Ascending aorta (tissue), 2 donors: ENCODE measurements at regions not wholly inside any gene's neighbourhood (a gene's known extent, or its start where the extent isn't known, plus 50 kb on each side); places are given as distances from the start of the nearest gene placed in this dataset.

Experiments used
- DNase-seq, 2 donors: peaks; one replicate each; pipeline ENCODE4 v3.0.0-alpha.2; 2019; ENCODE audit warnings: low spot score in 2 of 2
- H3K27ac ChIP-seq, 2 donors: fragments of 200-600 bp; sonication (generic); one replicate each; pipeline ENCODE4 v1.5.1; 2016 to 2017; ENCODE audit warnings: mild to moderate bottlenecking in 1 of 2
- H3K27me3 ChIP-seq: fragments of 200-600 bp; sonication (generic); one replicate; pipeline ENCODE4 v1.5.1; 2017
- H3K36me3 ChIP-seq, 2 donors: fragments of 200-600 bp; sonication (generic); one replicate each; pipeline ENCODE4 v1.5.1; 2016
- H3K4me1 ChIP-seq, 2 donors: fragments of 200-600 bp; sonication (generic); one replicate each; pipeline ENCODE4 v1.5.1; 2016 to 2017; ENCODE audit warnings: mild to moderate bottlenecking in 1 of 2
- H3K4me3 ChIP-seq, 2 donors: fragments of 200-600 bp; sonication (generic); one replicate each; pipeline ENCODE4 v1.5.1; 2016 to 2017; ENCODE audit warnings: mild to moderate bottlenecking in 1 of 2
- H3K9me3 ChIP-seq, 2 donors: fragments of 200-600 bp; sonication (generic); one replicate each; pipeline ENCODE4 v1.5.1; 2016
- CTCF ChIP-seq, 3 experiments: fragments of 200-600 bp in 2 of 3; fragments of 450-650 bp in 1 of 3; sonication (generic) in 2 of 3; IDR thresholded peaks; one replicate each; pipeline ENCODE4 v1.5.1; 2016 to 2019; ENCODE audit warnings: antibody characterized with exemption in 3 of 3, mild to moderate bottlenecking in 1 of 3, moderate library complexity in 1 of 3
- intact Hi-C: fragments of 100-400 bp; cut with DNase I; formaldehyde crosslinking; loops from one replicate; pipeline ENCODE4 v1.15.1; 2023

- no peaks in the 10 kb centered on the region for H3K36me3 ChIP-seq
- H3K4me1 ChIP-seq, result no peaks in the 10 kb centered on the region
- TF ChIP-seq CTCF (IDR thresholded peaks at IDR 0.05), result no peak
- intact Hi-C loops, result no loop called here
- no peak overlapping the region for H3K27ac ChIP-seq
- H3K27me3 ChIP-seq, result no peaks in the 10 kb centered on the region
- no peaks in the 10 kb centered on the region for H3K9me3 ChIP-seq
- no peak overlapping the region for H3K4me3 ChIP-seq
- DNase-seq, result no peak
Measured at GRCh38 chr2:199570934-199571333, 113.2 kb upstream of the SATB2 start.

- no peaks in the 10 kb centered on the region for H3K36me3 ChIP-seq
- no peak overlapping the region for H3K27ac ChIP-seq
- H3K4me3 ChIP-seq, result no peak overlapping the region
- no peaks in the 10 kb centered on the region for H3K27me3 ChIP-seq
- H3K4me1 ChIP-seq, result no peaks in the 10 kb centered on the region
- no peaks in the 10 kb centered on the region for H3K9me3 ChIP-seq
- TF ChIP-seq CTCF (IDR thresholded peaks at IDR 0.05), result no peak
- intact Hi-C loops, result no loop called here
- no peak for DNase-seq
Measured at GRCh38 chr2:199569336-199569735, 111.6 kb upstream of the SATB2 start.

- no peaks in the 10 kb centered on the region for H3K36me3 ChIP-seq
Measured at GRCh38 chr2:199558156-199558555, 100.4 kb upstream of the SATB2 start.

GRCh38 chr2:199556527-199557285, 99.0 kb upstream of the SATB2 start:
- no peak for DNase-seq
- Histone ChIP-seq H3K9me3 (no peaks in the 10 kb centered on the region), H3K27me3 (no peaks in the 10 kb centered on the region), H3K4me1 (no peaks in the 10 kb centered on the region), H3K4me3 (no peak overlapping the region), H3K36me3 (no peaks in the 10 kb centered on the region), H3K27ac (no peak overlapping the region)
- intact Hi-C loops, result no loop called here
- no peak for TF ChIP-seq CTCF (IDR thresholded peaks at IDR 0.05)

More at GRCh38 chr2:199558156-199558555, 100.4 kb upstream of the SATB2 start:
- Histone ChIP-seq H3K9me3 (no peaks in the 10 kb centered on the region), H3K4me3 (no peak overlapping the region), H3K4me1 (no peaks in the 10 kb centered on the region), H3K27me3 (no peaks in the 10 kb centered on the region), H3K27ac (no peak overlapping the region)
- no peak for DNase-seq
- intact Hi-C loops, result no loop called here
- TF ChIP-seq CTCF (IDR thresholded peaks at IDR 0.05), result no peak

GRCh38 chr2:199554026-199554425, 96.3 kb upstream of the SATB2 start:
- H3K4me1 ChIP-seq, result no peaks in the 10 kb centered on the region
- no peaks in the 10 kb centered on the region for H3K27me3 ChIP-seq
- H3K36me3 ChIP-seq, result no peaks in the 10 kb centered on the region
- no peak for TF ChIP-seq CTCF (IDR thresholded peaks at IDR 0.05)
- H3K9me3 ChIP-seq, result no peaks in the 10 kb centered on the region
- DNase-seq, result no peak
- no peak overlapping the region for H3K4me3 ChIP-seq
- no peak overlapping the region for H3K27ac ChIP-seq
- intact Hi-C loops, result no loop called here
